ENCODE measurements at regions not wholly inside any gene's neighbourhood (a gene's known extent, or its start where the extent isn't known, plus 50 kb on each side); places are given as distances from the start of the nearest gene placed in this dataset.

DNA sequence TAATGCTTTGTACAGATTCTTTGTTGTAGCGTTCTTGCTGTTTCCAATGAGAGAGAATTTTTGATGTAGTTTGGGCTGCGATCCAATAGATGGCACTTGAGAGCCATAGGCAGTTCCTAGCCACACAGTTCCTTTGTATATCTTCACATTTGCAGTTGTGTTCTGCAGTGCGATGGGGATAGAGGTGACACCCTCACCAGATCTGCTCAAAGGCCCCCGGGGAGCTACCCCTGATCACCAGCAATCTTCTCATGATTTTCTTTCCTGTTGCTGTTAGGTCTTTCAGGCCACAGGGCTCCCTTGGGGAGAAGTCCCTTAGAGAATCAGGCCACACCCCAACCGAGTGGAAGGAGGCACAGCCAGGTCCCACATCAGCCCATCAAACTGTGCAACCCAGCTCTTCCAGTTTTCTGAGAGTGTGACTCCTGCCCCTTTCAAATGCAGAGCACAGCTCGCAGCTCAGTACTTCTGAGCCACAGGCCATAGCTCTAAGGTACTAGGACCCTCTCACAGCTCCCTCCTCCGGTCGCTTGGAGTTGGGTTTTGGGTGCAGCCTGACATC lies 353.7 kb downstream of the SLCO4C1 start:
- Histone ChIP-seq H3K4me3 (ENCODE audit: insufficient read depth, low read length, poor library complexity, severe bottlenecking) (no peak overlapping the region), H3K36me3 (ENCODE audit: low read length) (no peaks in the 10 kb centered on the region), H4K20me1 (ENCODE audit: low read depth, low read length) (no peaks in the 10 kb centered on the region), H3K9ac (ENCODE audit: low read length) (no peak overlapping the region), H3K79me2 (ENCODE audit: insufficient read depth, low read length) (no peaks in the 10 kb centered on the region), H3K27ac (ENCODE audit: low read depth, low read length) (no peak overlapping the region), H2AFZ (ENCODE audit: low read depth, low read length, severe bottlenecking) (peak overlapping the region; percentile 10), H3K27me3 (ENCODE audit: low read length) (no peaks in the 10 kb centered on the region), H3K4me2 (ENCODE audit: low read depth, low read length, poor library complexity, severe bottlenecking) (no peak overlapping the region), H3K9me2 (replicated peaks; ENCODE audit: insufficient read depth, low read length) (no peaks in the 10 kb centered on the region), H3K9me3 (ENCODE audit: insufficient read depth, low read length) (no peaks in the 10 kb centered on the region), H3F3A (ENCODE audit: insufficient read depth) (no peaks in the 10 kb centered on the region)
- no peak for TF ChIP-seq EZH2phosphoT487 (conservative IDR thresholded peaks at IDR 0.05; ENCODE audit: low read length)
- TF ChIP-seq, protein P1, sequence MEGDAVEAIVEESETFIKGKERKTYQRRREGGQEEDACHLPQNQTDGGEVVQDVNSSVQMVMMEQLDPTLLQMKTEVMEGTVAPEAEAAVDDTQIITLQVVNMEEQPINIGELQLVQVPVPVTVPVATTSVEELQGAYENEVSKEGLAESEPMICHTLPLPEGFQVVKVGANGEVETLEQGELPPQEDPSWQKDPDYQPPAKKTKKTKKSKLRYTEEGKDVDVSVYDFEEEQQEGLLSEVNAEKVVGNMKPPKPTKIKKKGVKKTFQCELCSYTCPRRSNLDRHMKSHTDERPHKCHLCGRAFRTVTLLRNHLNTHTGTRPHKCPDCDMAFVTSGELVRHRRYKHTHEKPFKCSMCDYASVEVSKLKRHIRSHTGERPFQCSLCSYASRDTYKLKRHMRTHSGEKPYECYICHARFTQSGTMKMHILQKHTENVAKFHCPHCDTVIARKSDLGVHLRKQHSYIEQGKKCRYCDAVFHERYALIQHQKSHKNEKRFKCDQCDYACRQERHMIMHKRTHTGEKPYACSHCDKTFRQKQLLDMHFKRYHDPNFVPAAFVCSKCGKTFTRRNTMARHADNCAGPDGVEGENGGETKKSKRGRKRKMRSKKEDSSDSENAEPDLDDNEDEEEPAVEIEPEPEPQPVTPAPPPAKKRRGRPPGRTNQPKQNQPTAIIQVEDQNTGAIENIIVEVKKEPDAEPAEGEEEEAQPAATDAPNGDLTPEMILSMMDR (IDR thresholded peaks at IDR 0.05; ENCODE audit: insufficient read depth, low read length, poor library complexity, severe bottlenecking), result peak; percentile 63

DNA sequence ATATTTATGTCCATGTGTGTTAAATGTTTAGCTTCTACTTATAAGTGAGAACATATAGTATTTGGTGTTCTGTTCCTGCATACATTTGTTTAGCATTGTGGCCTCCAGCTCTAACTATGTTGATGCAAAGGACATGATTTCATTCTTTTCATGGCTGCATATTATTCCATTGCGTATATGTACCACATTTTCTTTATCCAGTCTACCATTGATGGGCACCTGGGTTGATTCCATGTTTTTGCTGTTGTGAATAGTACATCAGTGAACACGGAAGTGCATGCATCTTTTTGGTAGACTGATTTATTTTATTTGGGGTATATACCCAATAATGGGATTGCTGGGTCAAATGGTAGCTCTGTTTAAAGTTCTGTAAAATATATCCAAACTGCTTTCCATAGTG lies 359.0 kb downstream of the SLCO4C1 start:
- Histone ChIP-seq H3K27me3 (ENCODE audit: low read length) (no peaks in the 10 kb centered on the region), H3K79me2 (ENCODE audit: insufficient read depth, low read length) (no peaks in the 10 kb centered on the region), H2AFZ (ENCODE audit: low read depth, low read length, severe bottlenecking) (no peak overlapping the region), H3K9me2 (replicated peaks; ENCODE audit: insufficient read depth, low read length) (no peaks in the 10 kb centered on the region), H3K4me2 (ENCODE audit: low read depth, low read length, poor library complexity, severe bottlenecking) (no peak overlapping the region), H3K4me3 (ENCODE audit: insufficient read depth, low read length, poor library complexity, severe bottlenecking) (no peak overlapping the region), H3K27ac (ENCODE audit: low read depth, low read length) (no peak overlapping the region), H3K36me3 (ENCODE audit: low read length) (no peaks in the 10 kb centered on the region), H4K20me1 (ENCODE audit: low read depth, low read length) (no peaks in the 10 kb centered on the region), H3K9me3 (ENCODE audit: insufficient read depth, low read length) (no peaks in the 10 kb centered on the region), H3F3A (ENCODE audit: insufficient read depth) (no peaks in the 10 kb centered on the region), H3K9ac (ENCODE audit: low read length) (no peak overlapping the region)
- TF ChIP-seq EZH2phosphoT487 (conservative IDR thresholded peaks at IDR 0.05; ENCODE audit: low read length), result no peak
- TF ChIP-seq, protein P1 (IDR thresholded peaks at IDR 0.05; ENCODE audit: insufficient read depth, low read length, poor library complexity, severe bottlenecking), result no peak

DNA sequence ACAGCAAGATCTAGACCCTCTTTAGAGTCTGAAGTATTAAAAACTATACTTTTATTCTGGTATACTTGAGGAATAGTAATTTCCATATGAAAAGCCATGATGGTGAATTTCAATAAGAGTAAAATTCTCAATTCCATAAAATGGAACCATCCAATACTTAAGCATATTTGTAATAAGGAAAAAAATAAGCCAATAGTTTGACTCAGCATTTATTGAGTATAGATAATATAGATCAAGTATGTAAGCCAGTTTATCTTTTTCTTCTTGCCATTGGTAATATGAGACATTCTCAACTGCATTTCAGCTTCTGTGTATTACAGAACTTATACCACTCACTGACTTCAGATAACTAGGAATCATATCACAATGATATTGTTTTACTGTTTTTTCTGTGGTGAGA lies 361.0 kb downstream of the SLCO4C1 start:
- H4K20me1 ChIP-seq (ENCODE audit: low read depth, low read length), result no peaks in the 10 kb centered on the region
- no peaks in the 10 kb centered on the region for H3K9me2 ChIP-seq (replicated peaks; ENCODE audit: insufficient read depth, low read length)
- no peak overlapping the region for H3K27ac ChIP-seq (ENCODE audit: low read depth, low read length)
- no peak overlapping the region for H3K4me2 ChIP-seq (ENCODE audit: low read depth, low read length, poor library complexity, severe bottlenecking)
- no peaks in the 10 kb centered on the region for H3F3A ChIP-seq (ENCODE audit: insufficient read depth)
- no peak for TF ChIP-seq EZH2phosphoT487 (conservative IDR thresholded peaks at IDR 0.05; ENCODE audit: low read length)
- TF ChIP-seq, protein P1 (IDR thresholded peaks at IDR 0.05; ENCODE audit: insufficient read depth, low read length, poor library complexity, severe bottlenecking), result no peak
- H3K36me3 ChIP-seq (ENCODE audit: low read length), result no peaks in the 10 kb centered on the region
- no peaks in the 10 kb centered on the region for H3K9me3 ChIP-seq (ENCODE audit: insufficient read depth, low read length)
- no peaks in the 10 kb centered on the region for H3K79me2 ChIP-seq (ENCODE audit: insufficient read depth, low read length)
- H3K9ac ChIP-seq (ENCODE audit: low read length), result no peak overlapping the region
- no peak overlapping the region for H3K4me3 ChIP-seq (ENCODE audit: insufficient read depth, low read length, poor library complexity, severe bottlenecking)
- no peak overlapping the region for H2AFZ ChIP-seq (ENCODE audit: low read depth, low read length, severe bottlenecking)
- no peaks in the 10 kb centered on the region for H3K27me3 ChIP-seq (ENCODE audit: low read length)

Measured in SU-DHL-6 (cell line).